ENCODE measurements at regions not wholly inside any gene's neighbourhood (a gene's known extent, or its start where the extent isn't known, plus 50 kb on each side); places are given as distances from the start of the nearest gene placed in this dataset.

GRCh38 chr13:107866032-107866940 lies 349.1 kb downstream of the LIG4 start:
- H3K27me3 Mint-ChIP-seq (ENCODE audit: low read depth) = peaks cover 78% of the 10 kb centered on the region
- H3K36me3 Mint-ChIP-seq = no peaks in the 10 kb centered on the region

GRCh38 chr13:107865643-107866031 lies 349.7 kb downstream of the LIG4 start:
- H3K36me3 Mint-ChIP-seq = no peaks in the 10 kb centered on the region
- TF ChIP-seq CTCF (IDR thresholded peaks at IDR 0.05; ENCODE audit: unreplicated experiment) = no peak
- DNase-seq (ENCODE audit: low spot score in 2 of 2, unreplicated experiment in 2 of 2) = no peak
- no peaks in the 10 kb centered on the region for H3K9me3 Mint-ChIP-seq
- H3K4me1 Mint-ChIP-seq = peaks cover 18% of the 10 kb centered on the region
- H3K4me3 Mint-ChIP-seq = peak overlapping the region; percentile 65
- peaks cover 72% of the 10 kb centered on the region for H3K27me3 Mint-ChIP-seq (ENCODE audit: low read depth)
- H3K27ac Mint-ChIP-seq = no peak overlapping the region

More at GRCh38 chr13:107866032-107866940, 349.1 kb downstream of the LIG4 start:
- Mint-ChIP-seq H3K4me3 (peak overlapping the region; percentile 65), H3K4me1 (peaks cover 18% of the 10 kb centered on the region), H3K9me3 (no peaks in the 10 kb centered on the region), H3K27ac (no peak overlapping the region)
- peak in 1 of 2 experiments; percentile 50 for DNase-seq (ENCODE audit: low spot score in 2 of 2, unreplicated experiment in 2 of 2)
- TF ChIP-seq CTCF (IDR thresholded peaks at IDR 0.05; ENCODE audit: unreplicated experiment) = no peak

GRCh38 chr13:107865318-107865575 lies 350.1 kb downstream of the LIG4 start:
- TF ChIP-seq CTCF (IDR thresholded peaks at IDR 0.05; ENCODE audit: unreplicated experiment) = no peak
- peaks cover 18% of the 10 kb centered on the region for H3K4me1 Mint-ChIP-seq
- no peak for DNase-seq (ENCODE audit: low spot score in 2 of 2, unreplicated experiment in 2 of 2)
- peaks cover 68% of the 10 kb centered on the region for H3K27me3 Mint-ChIP-seq (ENCODE audit: low read depth)
- H3K9me3 Mint-ChIP-seq = no peaks in the 10 kb centered on the region
- no peaks in the 10 kb centered on the region for H3K36me3 Mint-ChIP-seq
- H3K27ac Mint-ChIP-seq = no peak overlapping the region
- peak overlapping the region; percentile 65 for H3K4me3 Mint-ChIP-seq

GRCh38 chr13:107864543-107865317 lies 350.6 kb downstream of the LIG4 start:
- Mint-ChIP-seq H3K4me1 (peaks cover 18% of the 10 kb centered on the region), H3K27me3 (ENCODE audit: low read depth) (peaks cover 66% of the 10 kb centered on the region), H3K27ac (no peak overlapping the region), H3K9me3 (no peaks in the 10 kb centered on the region), H3K36me3 (no peaks in the 10 kb centered on the region), H3K4me3 (no peak overlapping the region)
- no peak for TF ChIP-seq CTCF (IDR thresholded peaks at IDR 0.05; ENCODE audit: unreplicated experiment)
- DNase-seq (ENCODE audit: low spot score in 2 of 2, unreplicated experiment in 2 of 2) = peak in 1 of 2 experiments; percentile 52

- no peak for DNase-seq (ENCODE audit: low spot score in 2 of 2, unreplicated experiment in 2 of 2)
- TF ChIP-seq CTCF (IDR thresholded peaks at IDR 0.05; ENCODE audit: unreplicated experiment) = no peak
- Mint-ChIP-seq H3K36me3 (no peaks in the 10 kb centered on the region), H3K9me3 (no peaks in the 10 kb centered on the region), H3K27me3 (ENCODE audit: low read depth) (peaks cover 45% of the 10 kb centered on the region), H3K4me3 (no peak overlapping the region), H3K4me1 (peaks cover 2% of the 10 kb centered on the region), H3K27ac (no peak overlapping the region)
These were observed 355.1 kb downstream of the LIG4 start for GRCh38 chr13:107860284-107860683.
